Liver (tissue), 7 donors: ENCODE measurements at regions not wholly inside any gene's neighbourhood (a gene's known extent, or its start where the extent isn't known, plus 50 kb on each side); places are given as distances from the start of the nearest gene placed in this dataset.

Source experiments
- DNase-seq: peaks from one replicate; pipeline ENCODE4 v3.0.0-alpha.2; 2017; ENCODE audit warnings: low spot score
- H3K27ac ChIP-seq, 2 donors: one replicate each; pipeline ENCODE4 v1.7.0; 2013; ENCODE audit warnings: inconsistent platforms in 2 of 2, low read length in 2 of 2, control low read depth in 1 of 2, low read depth in 1 of 2, mild to moderate bottlenecking in 1 of 2
- H3K27me3 ChIP-seq, 4 donors: one replicate each; pipeline versions ENCODE4 v1.6.1 to v1.7.0; 2013; ENCODE audit warnings: low read length in 3 of 4, inconsistent platforms in 1 of 4, mild to moderate bottlenecking in 1 of 4, moderate library complexity in 1 of 4; ENCODE audit not compliant: control insufficient read depth in 4 of 4, insufficient read depth in 4 of 4
- H3K36me3 ChIP-seq, 4 donors: one replicate each; pipeline versions ENCODE4 v1.6.1 to v1.7.0; 2013; ENCODE audit warnings: low read length in 3 of 4, mild to moderate bottlenecking in 3 of 4, low read depth in 1 of 4, moderate library complexity in 1 of 4; ENCODE audit not compliant: control insufficient read depth in 4 of 4, insufficient read depth in 3 of 4
- H3K4me1 ChIP-seq, 4 donors: one replicate each; pipeline versions ENCODE4 v1.6.1 to v1.7.0; 2013; ENCODE audit warnings: low read length in 3 of 4, mild to moderate bottlenecking in 3 of 4, moderate library complexity in 1 of 4; ENCODE audit not compliant: control insufficient read depth in 4 of 4, insufficient read depth in 4 of 4
- H3K4me3 ChIP-seq, 3 donors: one replicate each; pipeline versions ENCODE4 v1.6.1 to v1.7.0; 2013; ENCODE audit warnings: low read length in 3 of 3, control low read depth in 1 of 3, low read depth in 1 of 3, mild to moderate bottlenecking in 1 of 3
- H3K9ac ChIP-seq, 2 donors: one replicate each; pipeline ENCODE4 v1.7.0; 2013; ENCODE audit warnings: low read length in 2 of 2, mild to moderate bottlenecking in 2 of 2, moderate library complexity in 2 of 2, control low read depth in 1 of 2, low read depth in 1 of 2
- H3K9me3 ChIP-seq, 4 donors: one replicate each; pipeline versions ENCODE4 v1.6.1 to v1.7.0; 2013; ENCODE audit warnings: low read length in 3 of 4; ENCODE audit not compliant: control insufficient read depth in 4 of 4
- ATF3 ChIP-seq: IDR thresholded peaks from 2 replicates; pipeline ENCODE4 v1.6.1; 2016; ENCODE audit warnings: antibody characterized with exemption
- EGR1 ChIP-seq, 2 donors: IDR thresholded peaks; 2 replicates each; pipeline ENCODE4 v1.6.1; 2016 to 2018; ENCODE audit warnings: antibody characterized with exemption in 2 of 2, low read depth in 2 of 2
- FOXA1 ChIP-seq: IDR thresholded peaks from 2 replicates; pipeline ENCODE4 v1.6.1; 2016; ENCODE audit warnings: antibody characterized with exemption
- GABPA ChIP-seq, 2 donors: IDR thresholded peaks in 1 of 2; conservative IDR thresholded peaks in 1 of 2; 2 replicates each; pipeline ENCODE4 v1.6.1; 2016; ENCODE audit warnings: antibody characterized with exemption in 2 of 2, mild to moderate bottlenecking in 1 of 2, moderate library complexity in 1 of 2
- HNF4G ChIP-seq: IDR thresholded peaks from 2 replicates; pipeline ENCODE4 v1.6.1; 2016; ENCODE audit warnings: antibody characterized with exemption
- JUND ChIP-seq, 2 donors: IDR thresholded peaks; 2 replicates each; pipeline ENCODE4 v1.6.1; 2016; ENCODE audit warnings: antibody characterized with exemption in 2 of 2
- MAX ChIP-seq: IDR thresholded peaks from 2 replicates; pipeline ENCODE4 v1.6.1; 2016; ENCODE audit warnings: antibody characterized with exemption
- NR2F2 ChIP-seq: IDR thresholded peaks from 2 replicates; pipeline ENCODE4 v1.6.1; 2016; ENCODE audit warnings: antibody characterized with exemption
- RAD21 ChIP-seq, 2 donors: IDR thresholded peaks; 2 replicates each; pipeline ENCODE4 v1.6.1; 2016; ENCODE audit warnings: antibody characterized with exemption in 2 of 2, mild to moderate bottlenecking in 2 of 2
- REST ChIP-seq: IDR thresholded peaks from 2 replicates; pipeline ENCODE4 v1.6.1; 2016; ENCODE audit warnings: antibody characterized with exemption, mild to moderate bottlenecking
- RXRA ChIP-seq, 2 donors: IDR thresholded peaks; 2 replicates each; pipeline ENCODE4 v1.6.1; 2017 to 2018; ENCODE audit warnings: antibody characterized with exemption in 2 of 2, mild to moderate bottlenecking in 1 of 2
- SP1 ChIP-seq: IDR thresholded peaks from 2 replicates; pipeline ENCODE4 v1.6.1; 2018; ENCODE audit warnings: antibody characterized with exemption, mild to moderate bottlenecking
- TAF1 ChIP-seq: conservative IDR thresholded peaks from 2 replicates; pipeline ENCODE4 v1.6.1; 2016; ENCODE audit warnings: antibody characterized with exemption, mild to moderate bottlenecking
- YY1 ChIP-seq: IDR thresholded peaks from 2 replicates; pipeline ENCODE4 v1.6.1; 2016; ENCODE audit warnings: antibody characterized with exemption, mild to moderate bottlenecking
- ZBTB33 ChIP-seq: IDR thresholded peaks from 2 replicates; pipeline ENCODE4 v1.6.1; 2016; ENCODE audit warnings: antibody characterized with exemption
- WGBS: extraction: QIAGEN DNeasy Blood & Tissue Kit; methylation state at CpG from one replicate; pipeline ENCODE4 v1.1.7; 2013; 5-methylcytosine and 5-hydroxymethylcytosine counted together
- donor health status: healthy.
- donor health status: healthy.
- donor health status: healthy.
- donor health status: healthy.

- no peak for TF ChIP-seq RXRA (IDR thresholded peaks at IDR 0.05)
- TF ChIP-seq REST = no peak
- no peak for TF ChIP-seq HNF4G
Measured at GRCh38 chr9:118701985-118702384, 667.2 kb downstream of the BRINP1 start (continued).

GRCh38 chr9:118711843-118712242, 657.4 kb downstream of the BRINP1 start:
- Histone ChIP-seq H3K9me3 (no peaks in the 10 kb centered on the region), H3K4me3 (no peak overlapping the region), H3K36me3 (no peaks in the 10 kb centered on the region), H3K9ac (no peak overlapping the region), H3K27ac (no peak overlapping the region), H3K4me1 (no peaks in the 10 kb centered on the region), H3K27me3 (peaks cover 0 to 3% (median 0%) of the 10 kb centered on the region in 4 donors)
- TF ChIP-seq MAX (no peak), GABPA (IDR thresholded peaks at IDR 0.05 in 1 of 2, conservative IDR thresholded peaks at IDR 0.05 in 1 of 2) (no peak), NR2F2 (no peak), SP1 (no peak)
- 83% methylated on average over 1 of the region's 1 CpG for WGBS
- DNase-seq = no peak

GRCh38 chr9:118721276-118721675, 648.0 kb downstream of the BRINP1 start:
- 74% methylated on average over 3 of the region's 3 CpGs for WGBS
- H3K27ac ChIP-seq = no peak overlapping the region

GRCh38 chr9:118721923-118722322, 647.3 kb downstream of the BRINP1 start:
- 40% methylated on average over 2 of the region's 2 CpGs for WGBS
- Histone ChIP-seq H3K27me3 (no peaks in the 10 kb centered on the region), H3K27ac (no peak overlapping the region)

More at GRCh38 chr9:118721276-118721675, 648.0 kb downstream of the BRINP1 start:
- no peaks in the 10 kb centered on the region for H3K27me3 ChIP-seq
- no peaks in the 10 kb centered on the region for H3K36me3 ChIP-seq
- peaks cover 0 to 6% (median 0%) of the 10 kb centered on the region in 4 donors for H3K9me3 ChIP-seq
- H3K4me1 ChIP-seq = no peaks in the 10 kb centered on the region
- TF ChIP-seq EGR1 (IDR thresholded peaks at IDR 0.05; ENCODE audit: low read depth in 2 of 2) (no peak), TAF1 (no peak), RXRA (IDR thresholded peaks at IDR 0.05) (no peak)
- no peak overlapping the region for H3K4me3 ChIP-seq
- no peak for DNase-seq
- no peak overlapping the region for H3K9ac ChIP-seq

More at GRCh38 chr9:118721923-118722322, 647.3 kb downstream of the BRINP1 start:
- Histone ChIP-seq H3K9me3 (peaks cover 0 to 6% (median 0%) of the 10 kb centered on the region in 4 donors), H3K4me1 (no peaks in the 10 kb centered on the region), H3K4me3 (no peak overlapping the region), H3K36me3 (no peaks in the 10 kb centered on the region), H3K9ac (no peak overlapping the region)
- TF ChIP-seq EGR1 (IDR thresholded peaks at IDR 0.05; ENCODE audit: low read depth in 2 of 2) (no peak), RXRA (IDR thresholded peaks at IDR 0.05) (no peak), RAD21 (IDR thresholded peaks at IDR 0.05) (no peak), TAF1 (no peak), ATF3 (no peak), SP1 (no peak), ZBTB33 (no peak), GABPA (IDR thresholded peaks at IDR 0.05 in 1 of 2, conservative IDR thresholded peaks at IDR 0.05 in 1 of 2) (no peak), NR2F2 (no peak), JUND (IDR thresholded peaks at IDR 0.05) (no peak), YY1 (no peak), FOXA1 (no peak), REST (no peak)
- no peak for DNase-seq
